A549 (cell line): ENCODE measurements at regions not wholly inside any gene's neighbourhood (a gene's known extent, or its start where the extent isn't known, plus 50 kb on each side); places are given as distances from the start of the nearest gene placed in this dataset.

Experiments used
- CBX8 ChIP-seq: fragments of 200-600 bp; sonication (generic); IDR thresholded peaks from 2 replicates; pipeline ENCODE4 v1.6.1; 2016
- CEBPB ChIP-seq, 2 experiments: fragments of >200 bp in 1 of 2; sonication (Bioruptor Twin) in 1 of 2; formaldehyde crosslinking in 1 of 2; IDR thresholded peaks; 2 replicates each; pipeline ENCODE4 v1.6.1; 2012 to 2016
- CHD2 ChIP-seq: fragments of 150-350 bp; IDR thresholded peaks from 2 replicates; pipeline ENCODE4 v1.6.1; 2014; ENCODE audit warnings: low read length; ENCODE audit not compliant: partially characterized antibody
- CTCF ChIP-seq: fragments of >200 bp; sonication (Bioruptor Twin); formaldehyde crosslinking; IDR thresholded peaks from 3 replicates; pipeline ENCODE4 v1.5.1; 2016
- EP300 ChIP-seq, 2 experiments: fragments of >200 bp; sonication (Bioruptor Twin); formaldehyde crosslinking; IDR thresholded peaks; 2 replicates in 1 of 2; 3 replicates in 1 of 2; pipeline ENCODE4 v1.6.1; 2016 to 2017
- HMGXB4 ChIP-seq: fragments of 250-450 bp; sonication (Bioruptor Pico); IDR thresholded peaks from 2 replicates; pipeline ENCODE4 v1.5.0; 2021; ENCODE audit warnings: mild to moderate bottlenecking, moderate library complexity, borderline replicate concordance
- MAX ChIP-seq: IDR thresholded peaks from 2 replicates; pipeline ENCODE4 v1.6.1; 2012
- MAZ ChIP-seq: fragments of 150-350 bp; IDR thresholded peaks from 2 replicates; pipeline ENCODE4 v1.6.1; 2014; ENCODE audit warnings: antibody characterized with exemption, low read depth, low read length, borderline replicate concordance
- PHF8 ChIP-seq: fragments of 200-600 bp; sonication (generic); IDR thresholded peaks from 2 replicates; pipeline ENCODE4 v1.6.1; 2016; ENCODE audit warnings: low read depth, mild to moderate bottlenecking, antibody characterized with exemption, moderate library complexity, borderline replicate concordance
- POLR2A ChIP-seq: IDR thresholded peaks from 2 replicates; pipeline ENCODE4 v1.6.1; 2012; ENCODE audit warnings: mild to moderate bottlenecking, low read length
- REST ChIP-seq: fragments of 200-600 bp; sonication (generic); IDR thresholded peaks from 2 replicates; pipeline ENCODE4 v1.6.1; 2016; ENCODE audit warnings: antibody characterized with exemption, mild to moderate bottlenecking, moderate library complexity
- RFX5 ChIP-seq: fragments of 450-650 bp; IDR thresholded peaks from 2 replicates; pipeline ENCODE4 v1.7.1; 2014; ENCODE audit warnings: antibody characterized with exemption, mild to moderate bottlenecking, moderate library complexity
- SMC3 ChIP-seq: fragments of >200 bp; sonication (Bioruptor Twin); formaldehyde crosslinking; IDR thresholded peaks from 3 replicates; pipeline ENCODE4 v1.6.1; 2018; ENCODE audit warnings: inconsistent platforms

GRCh38 chr5:61277190-61277589 lies 54.9 kb upstream of the ZSWIM6 start:
- TF ChIP-seq SMC3 (peak; percentile 29; the same call in 2 of the 3 replicates), POLR2A (no peak), MAX (no peak), CHD2 (no peak), CTCF (no peak; the same call in 2 of the 3 replicates), CEBPB (IDR thresholded peaks at IDR 0.05) (no peak), RFX5 (no peak), REST (no peak), PHF8 (no peak), CBX8 (no peak), HMGXB4 (CRISPR knock-in tag) (no peak), EP300 (IDR thresholded peaks at IDR 0.05) (no peak), MAZ (no peak)
